Activated T-cell treated with anti-CD3 and anti-CD28 coated beads for 24 hours (primary cell): ENCODE measurements at regions not wholly inside any gene's neighbourhood (a gene's known extent, or its start where the extent isn't known, plus 50 kb on each side); places are given as distances from the start of the nearest gene placed in this dataset.

Source experiments
- DNase-seq: peaks from one replicate; pipeline ENCODE4 v3.0.0-alpha.2; 2020; ENCODE audit warnings: low read depth

DNA sequence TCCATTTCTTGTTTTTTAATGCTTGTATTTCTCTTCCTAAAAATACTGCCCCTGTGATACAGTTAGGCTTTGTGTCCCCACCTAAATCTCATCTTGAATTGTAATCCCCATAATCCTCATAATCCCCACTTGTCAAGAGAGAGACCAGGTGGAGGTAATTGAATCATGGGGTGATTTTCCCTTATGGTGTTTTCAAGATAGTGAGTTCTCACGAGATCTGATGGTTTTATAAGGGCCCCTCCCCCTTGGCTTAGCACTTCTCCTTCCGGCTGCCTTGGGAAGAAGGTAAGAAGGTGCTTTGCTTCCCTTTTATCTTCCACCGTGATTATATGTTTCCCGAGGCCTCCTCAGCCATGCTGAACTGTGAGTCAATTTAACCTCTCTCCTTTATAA, 227.4 kb downstream of the MAN2A1 start:
- DNase-seq: no peak

DNA sequence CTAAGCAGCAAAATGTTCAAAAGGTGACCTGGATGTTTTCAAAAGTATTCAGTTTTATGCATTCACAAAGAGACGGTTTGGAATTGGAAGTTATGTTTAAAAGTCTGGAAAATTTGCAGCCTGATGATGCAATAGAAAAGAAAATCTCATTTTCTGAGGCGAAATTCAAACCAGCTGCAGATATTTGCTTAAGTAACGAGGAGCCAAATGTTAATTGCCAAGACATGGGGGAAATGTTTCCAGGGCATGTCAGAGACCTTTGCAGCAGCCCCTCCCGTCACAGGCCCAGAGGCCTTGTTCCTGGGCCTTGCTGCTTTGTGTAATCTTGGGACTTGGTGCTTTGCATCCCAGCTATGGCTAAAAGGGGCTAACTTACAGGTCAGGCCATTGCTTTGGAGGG, 228.2 kb downstream of the MAN2A1 start:
- no peak for DNase-seq

DNA sequence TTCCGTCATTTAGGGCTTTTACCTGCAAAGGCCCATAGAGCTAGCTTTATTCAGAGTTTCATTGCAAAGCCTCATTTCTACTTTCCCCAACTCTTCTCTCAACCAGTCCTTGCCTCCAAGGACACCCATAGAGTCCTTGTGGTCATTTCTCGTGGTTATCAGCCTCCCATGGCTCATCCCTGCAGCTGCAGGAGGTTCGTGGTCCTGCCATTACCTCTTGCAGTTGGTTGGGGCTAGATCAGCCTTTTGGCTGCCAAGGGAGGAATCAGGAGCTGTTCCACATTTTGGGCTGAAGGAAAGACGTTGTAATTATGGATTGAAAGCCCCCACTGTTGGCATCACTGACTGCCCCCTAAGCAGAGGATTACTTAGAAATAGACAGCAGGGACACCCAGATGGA, 231.0 kb downstream of the MAN2A1 start:
- no peak for DNase-seq

DNA sequence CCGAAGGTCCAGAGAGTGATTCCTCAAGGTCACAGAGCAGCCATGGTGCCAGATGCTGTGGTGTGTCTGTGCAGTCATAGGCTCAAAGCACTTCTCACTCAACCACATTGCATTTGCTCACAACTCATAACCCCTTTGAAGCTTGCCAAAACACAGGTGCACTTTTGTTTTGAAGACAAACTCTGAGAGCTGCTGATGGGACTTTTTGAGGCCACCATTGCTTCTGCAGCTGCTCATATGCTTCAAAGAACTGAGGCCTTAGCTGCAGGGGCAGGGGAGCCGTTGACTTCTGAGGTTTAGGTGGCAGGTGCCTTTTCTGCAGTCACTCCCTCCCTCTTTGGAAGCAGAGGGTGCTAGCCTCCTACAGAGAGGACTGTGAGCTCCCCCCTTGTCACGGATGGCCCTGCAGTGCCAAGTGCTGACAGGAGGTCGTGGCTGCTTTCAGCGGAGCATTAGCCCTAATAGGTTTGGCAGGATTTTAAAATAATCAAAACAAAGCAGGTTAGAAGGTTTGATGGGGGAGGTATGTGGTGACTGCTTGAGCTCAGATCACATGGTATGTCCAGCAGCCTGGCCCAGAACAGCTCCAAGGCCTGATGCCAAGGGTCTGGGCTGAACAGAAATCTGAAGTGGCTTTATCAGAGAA, 232.1 kb downstream of the MAN2A1 start:
- peak; percentile 8 for DNase-seq

DNA sequence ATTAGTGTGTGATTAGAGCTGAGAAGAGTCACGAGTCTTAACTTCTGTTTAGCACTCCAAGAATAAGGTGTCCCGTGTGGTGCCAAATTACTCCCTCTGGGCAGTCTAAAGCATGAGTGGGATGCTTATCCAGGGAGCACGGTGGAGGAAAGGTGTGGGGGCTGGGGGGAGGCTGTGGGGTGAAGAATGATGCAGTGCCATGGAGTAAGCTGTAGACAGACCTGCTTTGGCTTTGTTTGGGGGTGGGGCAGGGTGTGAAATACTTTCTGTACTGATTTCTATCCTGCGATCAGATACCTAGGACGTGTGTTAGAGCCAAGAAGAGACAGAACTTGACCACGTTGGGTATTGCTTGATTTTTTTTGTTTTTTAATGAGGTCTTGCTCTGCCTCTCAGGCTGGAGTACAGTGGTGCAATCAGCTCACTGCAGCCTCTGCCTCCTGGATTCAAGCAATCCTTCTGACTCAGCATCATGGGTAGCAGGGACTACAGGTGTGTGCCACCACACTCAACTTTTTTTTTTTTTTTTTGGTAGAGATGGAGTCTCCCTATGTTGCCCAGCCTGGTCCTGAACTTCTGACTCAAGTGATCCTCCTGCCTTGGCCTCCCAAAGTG, 232.8 kb downstream of the MAN2A1 start:
- no peak for DNase-seq

DNA sequence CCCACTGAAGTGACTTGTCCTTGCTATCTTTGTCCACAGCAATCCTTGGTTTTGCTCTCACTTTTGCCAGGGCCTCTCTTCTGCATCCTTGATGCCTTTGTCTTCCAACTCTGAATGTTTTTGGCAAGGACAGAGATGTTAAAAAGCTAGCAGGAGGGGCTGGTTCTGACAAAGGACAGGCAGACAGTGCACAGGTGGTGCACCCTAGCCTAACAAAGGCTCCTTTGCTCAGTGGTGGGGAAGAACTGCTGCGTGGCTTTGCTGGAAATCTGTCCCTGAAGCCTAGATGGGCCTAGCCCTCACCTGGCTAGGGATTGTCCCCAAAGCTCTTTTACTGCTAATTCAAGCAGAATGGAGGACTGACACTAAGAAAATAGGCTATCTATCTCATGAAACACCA, 233.5 kb downstream of the MAN2A1 start:
- DNase-seq: no peak

DNA sequence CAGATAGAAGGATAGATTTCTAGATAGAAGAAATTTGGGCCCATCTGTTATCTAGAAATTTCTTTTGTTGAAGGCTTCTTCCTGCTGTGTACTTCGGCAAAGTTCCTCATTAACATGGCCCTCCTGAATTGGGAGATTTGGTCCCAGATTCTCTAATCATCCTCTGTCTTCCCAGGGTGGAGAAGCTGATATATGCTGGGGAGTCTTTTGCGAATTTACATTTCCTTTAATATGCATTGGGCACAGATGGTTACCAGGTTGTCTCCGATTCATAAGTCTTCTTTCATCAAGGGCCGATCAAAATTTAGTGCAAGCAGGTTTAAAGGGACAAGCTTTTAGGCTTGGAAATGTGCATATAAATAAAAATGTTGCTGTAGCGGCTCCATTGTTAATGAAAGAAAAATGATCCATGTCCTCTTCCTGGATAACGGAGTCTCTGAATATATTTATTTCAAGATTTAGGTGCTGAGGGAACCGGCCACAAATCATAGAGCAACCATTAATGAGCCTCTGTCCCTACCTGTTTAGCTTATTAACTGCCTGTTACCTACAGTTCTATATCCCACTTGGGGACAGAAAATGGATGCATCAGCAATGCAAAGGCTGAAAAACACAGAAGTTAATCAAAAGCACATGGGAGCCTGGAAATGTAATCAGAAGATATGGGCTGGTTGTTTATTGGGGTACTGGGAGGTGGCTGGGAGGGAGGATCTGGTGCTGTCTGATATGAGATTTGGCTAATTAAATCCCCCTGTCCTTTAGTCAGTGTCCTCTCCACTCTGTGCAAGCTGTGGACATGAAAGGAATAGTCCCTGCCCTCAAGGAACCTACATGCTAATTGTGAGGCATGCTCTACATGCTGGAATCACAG, 234.7 kb downstream of the MAN2A1 start:
- no peak for DNase-seq

DNA sequence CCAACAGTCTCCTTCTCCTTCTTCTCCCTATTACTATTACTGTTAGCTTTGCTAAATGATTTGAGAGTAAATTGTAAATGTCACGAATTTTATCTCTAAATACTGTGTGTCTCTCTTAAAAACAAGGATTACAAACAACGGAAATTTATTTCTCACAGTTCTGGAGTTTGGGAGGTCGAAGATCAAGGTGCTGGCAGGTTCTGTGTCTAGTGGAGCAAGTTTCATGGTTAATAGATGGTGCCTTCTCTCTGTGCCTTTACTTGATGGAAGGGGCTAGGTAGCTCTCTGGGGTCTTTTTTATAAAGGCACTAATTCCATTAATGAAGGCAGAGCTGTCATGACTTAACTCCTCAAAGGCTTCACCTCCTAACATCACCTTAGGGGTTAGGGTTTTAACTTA, 237.9 kb downstream of the MAN2A1 start:
- DNase-seq: no peak

DNA sequence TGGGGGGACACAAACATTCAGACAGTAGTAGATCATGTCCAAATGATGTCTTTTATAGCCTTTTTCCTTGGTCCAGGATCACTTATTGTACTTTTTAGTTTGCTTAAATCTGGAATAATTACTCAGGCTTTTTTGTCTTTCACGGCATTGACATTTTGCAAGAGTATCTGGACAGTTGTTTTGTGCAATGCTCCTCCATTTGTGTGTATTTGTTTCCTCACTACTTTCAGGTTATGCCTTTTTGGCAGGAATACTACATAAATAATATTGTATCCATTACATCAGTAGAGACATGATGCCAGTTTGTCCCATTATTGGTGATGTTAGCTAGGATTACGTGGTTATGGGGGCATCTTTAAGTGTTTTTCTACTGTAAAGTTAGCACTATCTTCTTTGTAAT, 238.3 kb downstream of the MAN2A1 start:
- DNase-seq: no peak

DNA sequence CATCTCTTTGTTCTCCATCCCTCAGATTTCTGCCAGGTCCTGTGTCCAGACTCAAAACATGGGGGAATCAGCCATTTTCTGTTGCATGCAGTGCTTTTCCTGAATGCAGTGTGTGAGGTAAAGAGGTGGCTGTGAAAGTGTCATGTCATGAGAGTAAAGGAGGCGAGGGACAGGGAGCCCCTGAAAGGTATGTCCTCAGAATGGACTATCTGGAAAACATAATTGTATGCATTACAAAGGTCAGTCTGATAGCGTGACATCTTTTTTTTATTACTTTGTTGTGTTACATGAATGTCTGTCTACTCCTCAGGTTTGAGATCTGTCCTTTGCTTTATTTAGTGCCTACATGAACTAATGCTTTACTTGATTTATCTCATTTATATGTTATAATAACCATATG, 239.1 kb downstream of the MAN2A1 start:
- DNase-seq: no peak

DNA sequence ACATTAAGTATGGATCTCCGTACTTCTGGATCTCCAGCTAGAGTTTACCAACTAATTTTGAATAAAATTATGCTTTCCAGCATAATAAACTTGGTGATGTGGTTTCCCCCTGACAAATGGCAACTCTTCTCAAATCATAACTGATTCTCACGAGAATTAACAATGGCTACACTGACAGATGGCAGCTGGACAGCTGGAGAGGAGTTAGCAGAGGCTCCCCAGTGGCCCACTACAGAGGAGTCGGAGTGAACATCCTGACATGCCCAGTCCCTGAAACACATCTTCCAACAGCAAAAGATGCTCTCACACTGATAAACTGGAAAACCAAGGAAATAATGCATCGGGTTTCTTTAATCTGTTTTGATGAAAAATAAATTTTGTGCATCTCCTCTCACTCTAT, 239.6 kb downstream of the MAN2A1 start:
- no peak for DNase-seq

DNA sequence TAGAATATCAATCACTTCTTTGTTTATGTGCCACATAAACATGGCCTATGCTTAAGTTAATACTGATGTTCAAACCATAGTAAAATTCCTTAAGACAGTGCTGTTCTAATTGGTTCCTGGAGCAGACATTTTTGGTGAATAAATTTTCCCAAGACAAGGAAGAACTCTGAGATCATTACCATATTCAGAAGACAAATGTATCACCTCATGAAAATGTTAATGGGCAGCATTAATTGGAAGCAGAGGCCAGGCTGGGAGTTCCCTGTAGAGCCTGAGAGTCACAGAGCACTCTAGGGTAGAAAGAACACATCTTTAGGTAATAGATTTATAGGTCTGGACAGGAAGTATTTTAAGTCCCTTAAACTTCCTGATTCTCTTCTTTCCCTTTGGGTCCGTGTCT, 240.2 kb downstream of the MAN2A1 start:
- no peak for DNase-seq

DNA sequence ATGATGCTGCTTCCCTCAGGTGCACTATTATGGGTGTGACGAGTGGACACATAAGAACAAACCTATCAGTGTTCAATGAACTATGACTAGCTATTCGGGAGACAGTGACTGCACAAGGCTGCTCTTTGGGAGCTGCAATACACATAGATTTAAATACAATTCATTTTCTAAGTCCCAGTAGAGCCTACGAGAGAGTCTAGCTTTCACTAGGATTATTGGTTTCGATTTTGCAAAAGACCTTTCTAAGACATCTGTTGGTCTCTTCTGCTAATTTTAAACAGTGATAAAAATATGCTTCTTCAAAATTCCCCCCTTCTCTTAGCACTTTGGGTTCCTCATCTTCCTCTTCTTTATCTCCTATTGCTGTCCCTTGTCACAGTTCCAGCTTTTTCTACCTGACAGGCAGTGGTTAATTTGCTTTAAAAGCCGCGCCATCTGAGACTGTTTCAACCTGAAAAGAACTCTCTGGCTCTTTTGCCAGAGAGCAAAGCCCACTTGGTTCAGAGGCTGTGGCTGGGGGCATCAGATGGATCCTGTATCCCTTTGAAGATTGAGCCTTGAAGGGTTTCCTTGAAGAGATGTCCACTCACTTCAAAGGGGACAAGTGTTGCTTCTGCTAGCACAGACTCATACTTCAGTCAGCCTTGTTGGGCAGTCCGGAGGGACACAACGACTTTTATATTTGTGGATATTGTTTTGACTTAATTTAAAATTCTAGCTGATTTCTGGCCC, 241.5 kb downstream of the MAN2A1 start:
- no peak for DNase-seq

DNA sequence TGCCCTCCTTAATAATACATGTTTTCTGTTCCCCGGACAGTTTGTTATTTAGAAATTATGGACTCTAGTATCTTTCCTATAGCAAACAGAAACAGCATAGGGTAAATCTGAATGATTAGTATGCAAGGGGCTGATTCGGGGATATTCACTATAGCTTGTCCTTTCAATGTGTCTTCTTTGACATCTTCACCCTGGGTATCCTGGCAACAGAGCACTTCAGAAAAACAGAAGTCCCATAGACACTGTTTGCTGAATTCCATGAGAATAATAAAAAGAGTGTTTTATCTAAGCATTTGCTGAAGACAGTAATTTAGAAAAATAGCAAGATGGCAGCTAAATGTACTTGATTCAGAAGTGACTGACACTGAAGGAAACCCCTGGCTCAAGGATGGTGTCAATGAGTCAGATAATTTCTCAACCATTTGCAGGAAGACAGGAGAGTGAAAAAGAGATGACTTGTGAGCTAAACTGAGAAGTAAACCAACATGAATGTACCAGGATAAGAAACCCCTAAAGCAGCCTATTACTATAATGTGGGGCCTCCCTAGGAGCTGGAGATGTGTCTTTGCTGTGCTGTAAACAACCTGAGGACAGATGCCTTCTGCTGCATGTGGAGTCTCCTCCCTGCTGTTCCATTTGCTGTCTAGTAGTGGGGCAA, 246.2 kb downstream of the MAN2A1 start:
- DNase-seq: no peak

DNA sequence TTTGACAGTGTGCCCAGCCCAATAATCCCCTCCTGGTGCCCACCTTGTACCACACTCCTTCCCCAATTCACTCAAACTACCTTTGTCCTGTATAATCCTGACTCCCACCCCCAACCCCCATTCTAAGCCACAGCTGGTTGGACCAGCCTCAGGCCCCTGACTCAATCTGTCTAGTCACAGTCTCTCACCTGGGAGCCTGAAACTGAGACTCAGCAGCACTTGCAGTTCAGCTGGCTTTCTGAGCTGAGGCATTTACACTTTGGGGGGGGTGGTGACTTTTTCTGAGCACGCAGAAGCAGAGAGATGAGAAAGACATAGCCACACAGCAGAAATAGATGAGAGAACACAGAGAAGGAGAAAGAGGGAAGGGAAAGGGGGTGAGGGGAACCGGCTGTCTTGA, 247.3 kb downstream of the MAN2A1 start:
- peak; percentile 13 for DNase-seq

DNA sequence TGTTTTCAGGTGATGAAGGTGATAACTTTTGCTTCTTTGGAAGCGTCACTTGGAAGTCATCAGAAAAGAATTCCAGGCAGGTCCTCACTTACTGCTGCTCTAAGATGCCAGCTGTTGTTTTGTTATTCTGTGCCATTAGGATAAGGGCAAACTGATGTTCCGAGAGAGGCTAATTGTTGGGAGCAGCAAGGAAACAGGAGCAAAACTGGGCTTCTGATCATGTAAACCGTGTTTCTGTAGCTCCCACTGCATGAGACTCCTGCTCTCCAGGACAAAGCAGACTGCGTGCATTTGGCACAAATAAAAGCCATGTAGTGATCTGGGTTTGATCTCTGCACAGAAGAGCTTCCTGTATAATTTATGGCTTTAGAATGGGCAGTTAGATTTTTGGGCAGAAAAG, 248.2 kb downstream of the MAN2A1 start:
- DNase-seq: no peak

DNA sequence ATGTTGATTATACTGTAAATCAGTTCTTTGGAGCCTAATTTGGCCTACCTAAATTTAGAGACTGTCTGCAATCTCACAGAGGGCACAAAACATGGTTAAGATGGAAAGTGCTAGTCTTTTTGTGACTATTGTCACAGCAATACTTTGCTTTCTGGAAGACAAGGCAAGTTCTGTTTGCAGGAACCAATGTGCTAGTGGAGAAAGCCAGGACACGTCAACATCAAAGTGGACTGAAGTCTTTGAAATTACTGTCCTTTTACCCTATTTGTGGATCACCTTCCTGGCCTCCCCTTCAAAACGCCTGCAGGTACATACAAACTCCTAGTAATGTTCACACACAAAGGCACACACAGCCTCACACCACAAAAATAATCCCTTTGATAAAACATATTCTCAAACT, 248.7 kb downstream of the MAN2A1 start:
- DNase-seq: no peak

DNA sequence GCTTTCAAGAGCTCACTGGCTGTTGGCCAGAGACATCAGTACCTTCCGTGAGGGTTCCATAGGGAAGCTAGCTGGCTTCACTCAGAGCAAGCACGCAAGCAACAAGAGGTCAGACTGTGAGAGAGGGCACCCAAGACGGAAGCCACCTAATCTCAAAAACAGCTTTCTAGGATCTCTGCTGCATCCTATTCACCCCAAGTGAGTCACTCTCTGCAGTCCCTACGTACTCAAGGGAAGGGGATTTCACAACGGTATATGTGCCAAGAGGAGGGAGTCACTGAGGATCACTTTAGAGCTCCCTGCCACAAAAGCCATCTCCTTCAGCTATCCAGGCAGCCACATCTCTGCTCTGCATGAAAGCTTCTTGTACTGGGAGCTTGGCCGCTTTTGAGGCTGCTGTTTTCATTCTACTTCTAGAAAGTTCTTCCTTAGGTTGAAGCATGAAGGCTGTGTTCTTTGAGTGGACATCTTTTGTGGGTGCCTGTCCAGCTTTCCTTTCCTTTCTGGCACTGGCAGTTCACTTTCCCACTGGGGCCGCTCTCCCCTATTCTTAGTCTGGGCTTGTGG, 249.5 kb downstream of the MAN2A1 start:
- DNase-seq: no peak

DNA sequence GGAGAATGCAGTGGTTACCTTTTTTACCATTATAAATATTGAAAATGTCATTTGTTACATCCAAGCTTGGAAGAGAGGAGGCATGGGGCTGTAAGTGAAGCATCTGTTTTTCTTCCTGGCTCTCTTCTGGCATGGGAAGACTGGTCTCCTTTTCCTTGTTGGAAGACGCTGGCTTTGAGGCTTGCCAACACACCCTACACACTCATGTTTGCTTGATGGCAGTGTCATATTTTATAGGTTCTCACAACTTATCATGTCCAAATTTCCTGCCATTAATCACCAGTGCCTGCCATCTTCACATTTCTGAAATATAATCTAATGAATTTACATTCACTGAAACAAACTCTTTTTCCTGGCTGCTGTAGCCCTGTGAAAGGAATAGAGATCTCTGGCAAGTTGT, 252.9 kb downstream of the MAN2A1 start:
- no peak for DNase-seq

DNA sequence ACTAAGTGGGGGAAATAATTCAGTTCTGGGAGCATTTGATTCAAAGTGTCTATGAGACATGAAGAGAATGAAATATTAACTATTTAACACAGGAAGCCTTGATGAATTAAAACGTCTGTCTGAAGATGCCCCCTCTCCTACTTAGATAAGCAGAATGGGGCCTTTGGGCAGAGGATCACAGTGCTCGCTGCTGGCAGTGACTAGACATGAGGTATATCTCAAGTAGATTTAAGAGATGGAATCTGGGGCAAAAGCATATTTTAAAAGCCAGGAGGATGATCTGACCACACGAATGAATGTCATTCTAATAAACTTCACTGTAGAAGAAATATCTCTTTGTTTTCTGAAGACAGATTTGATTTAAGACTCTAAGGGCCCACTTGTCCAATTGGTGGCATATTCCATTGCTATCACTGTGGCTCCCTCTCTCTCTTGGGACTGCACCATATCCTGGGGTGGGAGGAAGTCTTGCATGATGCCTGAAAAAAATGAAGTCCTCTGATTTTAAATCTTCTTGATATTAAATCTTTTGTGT, 254.0 kb downstream of the MAN2A1 start:
- DNase-seq: no peak

DNA sequence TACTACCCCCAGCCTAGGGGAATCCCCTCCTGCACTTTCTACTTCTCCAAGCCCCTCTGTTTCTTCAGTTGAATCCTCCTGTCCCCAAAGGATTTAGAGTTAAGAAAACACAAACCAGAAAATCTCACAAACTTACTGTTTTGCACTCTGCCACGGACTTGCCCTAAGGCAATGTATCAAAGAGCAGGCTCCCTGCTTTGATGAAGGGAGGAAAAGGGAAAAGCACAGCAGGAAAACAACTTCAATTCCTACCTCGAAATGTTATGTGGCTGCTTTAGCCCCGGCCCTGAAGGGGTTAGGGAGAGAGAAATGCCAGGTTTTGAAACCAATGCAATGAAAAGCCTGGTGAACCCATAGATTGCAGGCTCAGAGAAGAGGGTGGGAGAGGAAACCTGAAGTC, 254.7 kb downstream of the MAN2A1 start:
- DNase-seq: no peak
